ENCODE measurements at regions not wholly inside any gene's neighbourhood (a gene's known extent, or its start where the extent isn't known, plus 50 kb on each side); places are given as distances from the start of the nearest gene placed in this dataset.

DNA sequence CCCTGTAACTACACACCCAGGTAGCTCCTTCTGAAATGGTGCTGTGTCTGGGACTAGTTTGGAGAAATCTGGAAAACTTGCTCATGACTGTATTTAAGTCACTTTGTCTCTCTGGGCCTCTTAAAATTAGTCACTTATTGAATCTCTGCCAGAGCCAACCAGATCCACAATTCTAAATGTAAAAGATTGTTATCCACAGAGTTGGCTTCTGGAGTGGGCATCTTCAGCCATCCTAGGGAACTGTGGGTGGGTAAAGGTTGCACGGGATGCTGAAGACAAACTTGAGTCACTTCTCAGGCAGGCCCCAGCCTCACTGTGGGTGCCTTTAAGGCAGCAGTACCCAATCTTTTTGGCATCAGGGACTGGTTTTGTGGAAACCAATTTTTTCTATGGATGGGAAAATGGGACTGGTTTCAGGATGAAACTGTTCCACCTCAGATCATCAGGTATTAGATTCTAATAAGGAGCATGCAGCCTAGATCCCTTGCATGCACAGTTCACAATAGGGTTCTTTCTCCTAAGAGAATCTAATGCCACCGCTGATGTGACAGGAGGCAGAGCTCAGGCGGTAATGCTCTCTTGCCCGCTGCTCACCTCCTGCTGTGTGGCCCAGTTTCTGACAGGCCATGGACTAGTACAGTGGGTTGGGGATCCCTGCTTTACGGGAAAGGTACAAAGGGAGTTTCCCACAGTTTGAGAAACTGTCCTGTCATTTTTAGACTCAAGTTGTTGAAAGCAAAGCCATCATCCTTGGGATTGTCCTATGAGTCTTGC, 98.3 kb upstream of the SPRED2 start:
- Histone ChIP-seq H3K4me1 (replicated peaks) (no peaks in the 10 kb centered on the region), H3K27me3 (replicated peaks) (no peaks in the 10 kb centered on the region), H3K9me3 (replicated peaks) (no peaks in the 10 kb centered on the region), H3K27ac (no peak overlapping the region), H3K4me3 (no peak overlapping the region), H3K36me3 (no peaks in the 10 kb centered on the region)
- DNase-seq (ENCODE audit: low read depth in 1 of 2, low spot score in 2 of 2) = no peak

DNA sequence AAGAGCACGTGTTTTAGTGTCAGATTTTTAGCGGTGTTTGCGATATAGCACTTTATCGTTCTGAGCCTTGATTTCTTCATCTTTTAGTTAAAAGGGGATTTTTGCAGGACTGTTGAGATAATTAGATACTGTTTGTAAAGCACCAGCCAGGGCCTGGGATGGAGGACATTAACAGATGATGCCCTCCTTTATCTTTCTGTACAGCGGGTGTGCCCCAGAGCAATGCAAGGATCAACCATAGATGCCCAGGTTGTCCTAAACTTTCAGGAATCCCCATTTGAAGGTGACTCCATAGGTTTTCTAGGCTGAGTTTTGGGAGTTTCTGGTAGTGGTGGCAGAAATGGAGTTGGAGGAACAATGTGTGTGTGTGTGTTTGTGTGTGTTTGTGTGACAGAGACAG, 97.0 kb upstream of the SPRED2 start:
- Histone ChIP-seq H3K9me3 (replicated peaks) (no peaks in the 10 kb centered on the region), H3K27ac (no peak overlapping the region), H3K4me3 (no peak overlapping the region), H3K4me1 (replicated peaks) (no peaks in the 10 kb centered on the region), H3K36me3 (no peaks in the 10 kb centered on the region), H3K27me3 (replicated peaks) (no peaks in the 10 kb centered on the region)
- DNase-seq (ENCODE audit: low read depth in 1 of 2, low spot score in 2 of 2) = no peak

DNA sequence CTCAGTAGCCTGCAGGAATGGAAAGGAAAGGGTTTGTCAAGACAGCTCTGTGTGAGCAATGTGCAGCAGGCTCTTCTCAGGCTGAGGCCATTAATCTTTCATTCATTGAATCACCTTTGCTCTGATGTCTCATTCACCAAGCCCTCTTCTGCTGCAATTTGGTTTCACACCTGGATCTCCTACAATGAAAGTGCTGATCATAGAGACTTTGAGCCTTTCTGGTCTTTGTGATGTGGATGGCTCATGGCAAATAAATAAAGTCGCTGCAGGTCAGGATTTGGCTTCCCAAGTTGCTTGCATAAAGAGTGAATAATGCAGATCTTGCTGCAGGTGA, 95.8 kb upstream of the SPRED2 start:
- H3K9me3 ChIP-seq (replicated peaks) = no peaks in the 10 kb centered on the region

GRCh38 chr2:65527451-65528240, 95.2 kb upstream of the SPRED2 start:
- Histone ChIP-seq H3K27me3 (replicated peaks) (no peaks in the 10 kb centered on the region), H3K9me3 (replicated peaks) (no peaks in the 10 kb centered on the region), H3K27ac (no peak overlapping the region), H3K4me3 (no peak overlapping the region), H3K36me3 (no peaks in the 10 kb centered on the region), H3K4me1 (replicated peaks) (no peaks in the 10 kb centered on the region)
- DNase-seq (ENCODE audit: low read depth in 1 of 2, low spot score in 2 of 2) = no peak

More for the DNA sequence above, 95.8 kb upstream of the SPRED2 start:
- no peak for DNase-seq (ENCODE audit: low read depth in 1 of 2, low spot score in 2 of 2)
- Histone ChIP-seq H3K4me3 (no peak overlapping the region), H3K27me3 (replicated peaks) (no peaks in the 10 kb centered on the region), H3K4me1 (replicated peaks) (no peaks in the 10 kb centered on the region), H3K36me3 (no peaks in the 10 kb centered on the region), H3K27ac (no peak overlapping the region)

GRCh38 chr2:65525616-65526231, 93.3 kb upstream of the SPRED2 start:
- Histone ChIP-seq H3K27me3 (replicated peaks) (no peaks in the 10 kb centered on the region), H3K4me3 (no peak overlapping the region), H3K4me1 (replicated peaks) (no peaks in the 10 kb centered on the region), H3K9me3 (replicated peaks) (no peaks in the 10 kb centered on the region), H3K36me3 (no peaks in the 10 kb centered on the region), H3K27ac (no peak overlapping the region)
- no peak for DNase-seq (ENCODE audit: low read depth in 1 of 2, low spot score in 2 of 2)

DNA sequence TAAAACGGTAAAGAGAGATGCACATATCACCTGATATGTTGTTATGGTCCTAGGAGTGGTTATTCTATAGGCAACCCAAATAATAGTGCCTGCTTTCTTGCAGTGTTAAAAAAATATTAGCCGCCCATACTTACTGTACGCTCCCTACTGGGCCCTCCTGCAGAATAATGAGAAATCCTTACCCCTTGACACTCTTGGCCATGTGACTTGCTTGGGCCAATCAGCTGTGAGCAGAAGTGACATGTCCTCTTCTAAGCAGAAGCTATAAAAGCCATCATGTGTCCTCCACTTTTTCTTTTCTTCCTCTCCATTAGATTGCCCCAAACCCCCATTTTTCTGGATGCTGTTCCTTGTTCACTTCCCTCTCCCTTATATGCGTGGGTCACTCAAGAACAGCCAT, 90.5 kb upstream of the SPRED2 start:
- no peak for DNase-seq (ENCODE audit: low read depth in 1 of 2, low spot score in 2 of 2)
- Histone ChIP-seq H3K27me3 (replicated peaks) (no peaks in the 10 kb centered on the region), H3K36me3 (no peaks in the 10 kb centered on the region), H3K4me3 (no peak overlapping the region), H3K4me1 (replicated peaks) (no peaks in the 10 kb centered on the region), H3K9me3 (replicated peaks) (no peaks in the 10 kb centered on the region), H3K27ac (no peak overlapping the region)

DNA sequence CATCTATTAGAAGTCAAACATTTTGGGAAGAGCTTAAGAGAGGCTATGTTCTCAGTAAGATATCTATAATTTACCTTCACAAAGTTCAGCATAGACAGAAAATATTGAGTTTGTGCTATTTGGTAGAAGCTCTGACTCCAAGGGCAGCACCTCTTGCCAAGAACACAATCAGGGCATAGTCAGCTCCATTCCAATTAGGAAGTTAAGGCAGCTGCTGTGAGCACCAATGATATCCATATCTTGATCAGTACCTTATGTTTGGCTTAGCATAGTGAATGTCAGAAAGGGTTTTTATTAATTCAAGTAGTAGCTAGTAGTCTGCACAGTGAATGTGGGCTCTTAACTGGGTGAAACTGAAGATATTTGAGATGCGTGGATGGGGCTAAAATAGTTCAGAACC, 86.4 kb upstream of the SPRED2 start:
- H3K9me3 ChIP-seq (replicated peaks) = no peaks in the 10 kb centered on the region

DNA sequence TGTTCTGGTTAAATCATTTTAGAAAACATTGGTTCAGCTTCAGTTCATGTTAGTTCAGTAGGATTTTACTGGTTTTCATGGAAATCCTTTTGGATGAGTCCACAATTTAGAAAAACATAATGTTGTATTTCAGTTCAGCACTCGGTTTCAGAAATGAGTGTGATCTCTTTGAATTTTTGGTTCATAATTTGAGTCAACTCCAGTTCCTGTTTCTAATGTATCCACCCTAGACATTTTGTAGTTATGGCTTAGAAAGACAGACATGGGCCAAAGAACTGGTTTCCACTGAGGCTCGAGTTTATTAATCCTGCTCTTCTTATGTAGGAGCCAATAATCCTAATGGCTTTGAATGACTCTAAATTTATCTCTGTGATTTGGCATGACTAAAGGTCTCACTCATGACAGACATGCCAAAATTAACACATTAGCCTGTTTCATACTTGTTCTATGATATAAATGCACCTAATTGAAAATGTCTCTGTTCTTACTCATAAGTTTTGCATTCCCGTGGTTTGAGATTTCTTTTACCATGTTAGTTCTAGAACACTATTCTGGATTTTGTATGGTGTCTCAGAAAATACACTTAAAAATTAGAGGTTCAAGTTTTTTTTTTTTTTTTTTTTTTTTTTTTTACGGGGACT, 82.3 kb upstream of the SPRED2 start:
- no peaks in the 10 kb centered on the region for H3K27me3 ChIP-seq (replicated peaks)
- no peaks in the 10 kb centered on the region for H3K36me3 ChIP-seq
- no peak overlapping the region for H3K4me3 ChIP-seq
- DNase-seq (ENCODE audit: low read depth in 1 of 2, low spot score in 2 of 2) = no peak
- H3K4me1 ChIP-seq (replicated peaks) = no peaks in the 10 kb centered on the region
- no peaks in the 10 kb centered on the region for H3K9me3 ChIP-seq (replicated peaks)
- no peak overlapping the region for H3K27ac ChIP-seq

More for the DNA sequence above, 86.4 kb upstream of the SPRED2 start:
- Histone ChIP-seq H3K27me3 (replicated peaks) (no peaks in the 10 kb centered on the region), H3K4me1 (replicated peaks) (no peaks in the 10 kb centered on the region), H3K36me3 (no peaks in the 10 kb centered on the region), H3K27ac (no peak overlapping the region), H3K4me3 (no peak overlapping the region)
- no peak for DNase-seq (ENCODE audit: low read depth in 1 of 2, low spot score in 2 of 2)

DNA sequence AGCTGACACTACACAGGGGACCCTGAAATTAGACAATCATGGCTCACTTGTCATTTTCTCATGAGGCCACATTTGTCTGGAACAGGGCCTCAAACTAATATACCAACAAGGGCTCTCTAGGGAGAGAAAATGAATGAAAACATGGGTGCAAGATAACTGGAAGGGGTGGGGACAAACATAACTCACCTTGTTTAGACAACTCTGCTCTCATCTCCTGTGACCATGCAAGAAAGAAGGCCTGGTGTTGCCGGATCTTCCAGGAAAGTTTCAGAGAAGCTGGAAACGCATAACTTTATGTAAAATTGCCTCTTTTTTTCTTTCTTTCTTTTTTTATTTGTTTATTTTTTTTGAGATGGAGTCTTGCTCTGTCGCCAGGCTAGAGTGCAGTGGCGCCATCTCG, 80.4 kb upstream of the SPRED2 start:
- no peak overlapping the region for H3K27ac ChIP-seq
- H3K4me1 ChIP-seq (replicated peaks) = no peaks in the 10 kb centered on the region
- H3K9me3 ChIP-seq (replicated peaks) = no peaks in the 10 kb centered on the region
- no peaks in the 10 kb centered on the region for H3K36me3 ChIP-seq
- no peaks in the 10 kb centered on the region for H3K27me3 ChIP-seq (replicated peaks)
- no peak for DNase-seq (ENCODE audit: low read depth in 1 of 2, low spot score in 2 of 2)
- no peak overlapping the region for H3K4me3 ChIP-seq

GRCh38 chr2:65511306-65511705, 78.9 kb upstream of the SPRED2 start:
- Histone ChIP-seq H3K9me3 (replicated peaks) (no peaks in the 10 kb centered on the region), H3K4me3 (no peak overlapping the region), H3K4me1 (replicated peaks) (no peaks in the 10 kb centered on the region), H3K36me3 (no peaks in the 10 kb centered on the region), H3K27me3 (replicated peaks) (no peaks in the 10 kb centered on the region), H3K27ac (no peak overlapping the region)
- DNase-seq (ENCODE audit: low read depth in 1 of 2, low spot score in 2 of 2) = no peak

GRCh38 chr2:65508225-65508624, 75.8 kb upstream of the SPRED2 start:
- no peak for DNase-seq (ENCODE audit: low read depth in 1 of 2, low spot score in 2 of 2)
- Histone ChIP-seq H3K4me3 (no peak overlapping the region), H3K27me3 (replicated peaks) (no peaks in the 10 kb centered on the region), H3K27ac (no peak overlapping the region), H3K4me1 (replicated peaks) (no peaks in the 10 kb centered on the region), H3K36me3 (no peaks in the 10 kb centered on the region), H3K9me3 (replicated peaks) (no peaks in the 10 kb centered on the region)

DNA sequence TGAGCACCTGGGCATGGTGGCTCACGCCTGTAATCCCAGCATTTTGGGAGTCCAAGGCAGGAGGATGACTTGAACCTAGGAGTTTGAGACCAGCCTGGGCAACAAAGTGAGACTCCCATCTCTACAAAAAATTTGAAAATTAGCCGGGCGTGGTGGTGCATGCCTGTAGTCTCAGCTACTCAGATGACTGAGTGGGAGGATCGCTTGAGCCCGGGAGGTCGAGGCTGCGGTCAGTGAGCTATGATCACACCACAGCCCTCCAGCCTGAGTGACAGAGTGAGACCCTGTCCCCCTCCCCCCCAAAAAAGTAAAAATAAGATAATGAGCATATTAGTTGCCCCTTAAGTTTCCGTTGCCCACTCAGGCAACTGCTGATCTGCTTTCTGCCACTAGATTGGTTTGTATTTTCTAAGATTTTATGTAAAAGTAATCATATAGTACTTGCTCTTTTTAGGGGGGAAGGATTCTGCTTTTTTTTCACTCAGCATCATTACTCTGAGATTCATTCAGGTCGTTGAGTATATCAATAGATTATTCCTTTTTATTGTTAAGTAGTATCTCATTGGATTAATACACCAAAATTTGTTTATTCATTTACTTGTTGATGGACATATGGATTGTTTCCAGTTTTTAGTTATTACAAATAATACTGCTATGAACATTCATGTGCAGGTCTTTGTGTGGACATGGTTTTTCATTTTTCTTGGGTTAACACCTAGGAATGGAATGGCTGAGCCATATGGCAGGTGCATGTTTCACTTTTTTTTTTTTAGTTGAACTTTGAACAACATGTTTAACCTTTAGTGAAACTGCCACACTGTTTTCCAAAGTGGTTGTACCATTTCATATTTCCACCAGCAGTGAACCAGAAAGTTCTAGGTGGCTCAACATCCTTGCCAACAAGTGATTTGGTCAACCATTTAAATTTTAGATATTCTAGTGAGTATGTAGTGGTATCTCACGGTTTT, 75.0 kb upstream of the SPRED2 start:
- H3K4me3 ChIP-seq = no peak overlapping the region
- no peak overlapping the region for H3K27ac ChIP-seq
- no peaks in the 10 kb centered on the region for H3K4me1 ChIP-seq (replicated peaks)
- no peaks in the 10 kb centered on the region for H3K27me3 ChIP-seq (replicated peaks)
- H3K9me3 ChIP-seq (replicated peaks) = no peaks in the 10 kb centered on the region
- DNase-seq (ENCODE audit: low read depth in 1 of 2, low spot score in 2 of 2) = no peak
- H3K36me3 ChIP-seq = no peaks in the 10 kb centered on the region

Data from SJSA1 (cell line).